Testis (tissue), 2 donors: ENCODE measurements at regions not wholly inside any gene's neighbourhood (a gene's known extent, or its start where the extent isn't known, plus 50 kb on each side); places are given as distances from the start of the nearest gene placed in this dataset.

ENCODE experiments used
- CTCF ChIP-seq, 3 experiments: fragments of 450-650 bp in 2 of 3; fragments of 200-600 bp in 1 of 3; sonication (generic) in 1 of 3; IDR thresholded peaks; one replicate each; pipeline ENCODE4 v1.5.1; 2016 to 2019; ENCODE audit warnings: antibody characterized with exemption in 3 of 3, mild to moderate bottlenecking in 2 of 3, moderate library complexity in 1 of 3
- POLR2A ChIP-seq: fragments of 450-650 bp; IDR thresholded peaks from one replicate; pipeline ENCODE4 v1.6.1; 2017; ENCODE audit warnings: antibody characterized with exemption, mild to moderate bottlenecking, moderate library complexity

DNA sequence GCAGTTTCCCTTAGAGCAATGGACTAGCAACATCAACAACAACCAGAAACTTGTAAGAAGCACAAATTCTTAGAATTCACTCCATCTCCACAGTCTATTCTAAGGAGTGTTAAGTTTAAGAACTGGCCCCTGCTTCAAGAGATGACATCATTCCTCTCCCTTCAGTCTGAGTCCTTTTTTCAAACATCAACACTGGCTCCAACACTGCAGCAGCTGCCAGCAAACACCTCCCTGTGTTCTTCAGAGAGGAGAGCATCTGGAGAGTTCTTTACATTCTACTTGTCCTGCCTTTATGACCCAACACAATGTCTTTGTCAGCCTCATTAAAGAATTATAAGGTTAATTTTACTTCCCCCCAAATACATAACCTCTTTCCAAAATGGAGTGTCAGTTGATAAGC, 122.3 kb downstream of the HNMT start:
- no peak for TF ChIP-seq CTCF (IDR thresholded peaks at IDR 0.05)
- no peak for TF ChIP-seq POLR2A
